HG03432 (cell line): ENCODE measurements at regions not wholly inside any gene's neighbourhood (a gene's known extent, or its start where the extent isn't known, plus 50 kb on each side); places are given as distances from the start of the nearest gene placed in this dataset.
"Not testable (repeated sequence)": the region's sequence is repeated elsewhere in the genome, so short reads cannot be mapped to it uniquely, and the experiment has no call there.

Source experiments
- ATAC-seq: cut with Tn5 transposase; IDR thresholded peaks from one replicate; pipeline ENCODE4 v1.9.1; 2021; ENCODE audit warnings: mild to moderate bottlenecking, moderate library complexity; ENCODE audit not compliant: unreplicated experiment

- ATAC-seq: not testable (repeated sequence)
Measured at GRCh38 chr9:113739605-113740507, 136.3 kb upstream of the ZNF618 start.

- ATAC-seq: not testable (repeated sequence)
Measured at GRCh38 chr9:113740508-113741500, 135.3 kb upstream of the ZNF618 start.

GRCh38 chr9:113741886-113742854 is 133.9 kb upstream of the ZNF618 start:
- no peak for ATAC-seq

GRCh38 chr9:113742878-113743277 is 133.2 kb upstream of the ZNF618 start:
- ATAC-seq: no peak

- no peak for ATAC-seq
Measured at GRCh38 chr9:113746486-113746885, 129.6 kb upstream of the ZNF618 start.

- no peak for ATAC-seq
Measured at GRCh38 chr9:113748135-113748534, 128.0 kb upstream of the ZNF618 start.

DNA sequence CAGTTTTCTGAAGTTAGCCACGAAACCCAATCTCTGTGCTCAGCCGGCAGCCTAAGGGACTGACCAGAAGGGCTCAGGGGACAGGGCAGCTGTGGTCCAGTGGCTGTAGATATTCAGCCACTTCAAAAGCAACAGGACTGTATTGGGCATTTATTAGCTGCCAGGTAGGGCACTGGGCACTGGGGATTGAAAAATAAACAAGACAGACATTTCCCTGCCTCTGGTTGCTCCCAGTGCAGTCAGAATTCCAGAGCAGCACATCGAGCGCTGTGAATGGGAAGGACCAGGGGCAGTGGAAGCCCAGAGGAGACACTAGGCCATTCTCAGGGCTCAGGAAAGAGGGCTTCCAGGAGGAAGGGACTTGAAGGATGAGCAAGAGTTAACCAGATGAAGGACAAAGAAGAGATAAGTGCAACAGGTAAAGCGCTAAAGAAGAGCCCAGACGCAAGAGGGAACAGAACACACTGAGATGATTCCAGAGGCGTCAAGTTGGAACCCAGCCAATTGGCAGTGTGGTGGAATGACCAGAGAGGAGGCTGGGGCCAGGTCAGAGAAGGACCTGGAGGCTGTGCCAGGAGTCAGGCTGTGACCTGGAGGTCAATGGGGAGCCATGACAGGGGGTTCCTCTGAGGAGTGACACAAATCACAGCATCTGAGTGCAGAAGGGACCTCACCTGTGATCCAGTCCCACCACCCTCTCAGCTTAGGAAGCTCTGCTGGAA is 122.5 kb upstream of the ZNF618 start:
- ATAC-seq: no peak

DNA sequence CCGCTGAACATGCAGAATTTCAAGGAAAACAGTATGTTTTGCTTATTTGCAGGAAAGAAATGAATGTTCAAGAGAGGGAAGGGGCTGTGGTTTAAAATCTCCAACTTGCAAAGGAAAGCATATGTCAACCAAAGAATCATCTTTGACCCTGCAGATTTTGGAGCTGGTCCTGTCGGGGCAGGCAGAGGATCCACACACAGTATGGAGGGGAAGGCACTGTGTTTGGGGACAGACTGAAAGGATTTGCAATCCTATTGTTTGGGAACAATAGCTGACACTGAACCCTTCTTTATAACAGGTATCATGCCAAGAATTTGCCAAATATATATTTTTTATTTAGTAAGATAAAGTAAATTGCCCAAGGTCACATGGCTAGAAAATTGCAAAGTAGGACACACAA is 121.4 kb upstream of the ZNF618 start:
- ATAC-seq: no peak

DNA sequence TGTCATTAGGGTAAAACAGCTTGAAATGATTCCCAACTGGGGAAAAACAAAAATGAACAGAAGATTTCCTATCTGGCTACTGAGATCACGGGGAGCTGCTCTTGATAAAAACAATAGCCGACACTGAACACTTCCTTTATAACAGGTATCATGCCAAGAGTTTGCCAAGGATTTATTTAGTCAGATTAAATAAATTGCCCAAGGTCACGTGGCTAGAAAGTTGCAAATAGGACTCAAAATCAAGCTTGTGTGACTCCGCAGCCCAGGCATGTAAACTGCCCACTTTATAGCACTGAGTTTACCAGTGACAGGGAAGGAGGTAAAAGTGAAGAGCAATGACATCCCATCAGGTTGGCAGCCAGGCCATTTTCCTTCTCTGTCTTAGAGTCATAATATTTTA is 120.7 kb upstream of the ZNF618 start:
- no peak for ATAC-seq

- no peak for ATAC-seq
Measured at GRCh38 chr9:113756476-113757192, 119.5 kb upstream of the ZNF618 start.

DNA sequence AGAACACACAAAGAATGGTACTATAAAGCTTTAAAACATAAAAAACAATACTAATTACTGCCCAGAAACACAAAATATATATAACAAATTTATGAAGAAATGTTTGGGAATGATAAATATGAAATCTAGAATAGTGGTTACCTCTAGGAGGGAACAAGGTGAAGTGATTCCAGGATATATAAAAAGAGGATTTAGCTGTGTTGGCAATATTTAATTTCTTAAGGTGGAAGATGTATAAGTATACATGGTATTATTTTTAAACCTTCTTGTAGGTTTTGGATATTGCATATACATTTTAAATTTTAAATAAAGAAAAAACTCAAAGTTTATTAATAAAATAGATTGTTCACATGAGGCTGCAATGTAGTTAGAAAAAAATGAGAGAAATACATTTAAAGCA is 112.7 kb upstream of the ZNF618 start:
- ATAC-seq: no peak

GRCh38 chr9:113764572-113764971 is 111.5 kb upstream of the ZNF618 start:
- ATAC-seq: no peak

- no peak for ATAC-seq
Measured at GRCh38 chr9:113769412-113769811, 106.7 kb upstream of the ZNF618 start.

DNA sequence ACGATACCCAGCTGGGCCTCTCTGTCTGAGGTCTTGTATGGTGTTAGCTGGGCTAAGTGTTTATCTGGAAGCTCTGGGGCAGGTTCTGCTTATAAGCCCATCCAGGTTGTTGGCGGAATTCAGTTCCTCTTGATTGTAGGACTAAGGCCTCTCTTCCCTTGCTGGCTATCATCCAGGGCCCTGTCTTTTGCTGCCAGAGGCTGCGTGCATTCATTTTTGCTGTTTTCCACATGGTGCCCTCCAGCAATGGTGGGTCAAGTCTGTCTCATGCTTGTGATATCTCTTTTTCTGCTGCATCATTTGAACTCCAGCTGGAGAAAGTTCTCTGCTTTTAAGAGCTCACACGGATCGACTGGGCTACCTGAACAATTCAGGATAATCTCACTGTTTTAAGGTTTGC is 105.7 kb upstream of the ZNF618 start:
- no peak for ATAC-seq

DNA sequence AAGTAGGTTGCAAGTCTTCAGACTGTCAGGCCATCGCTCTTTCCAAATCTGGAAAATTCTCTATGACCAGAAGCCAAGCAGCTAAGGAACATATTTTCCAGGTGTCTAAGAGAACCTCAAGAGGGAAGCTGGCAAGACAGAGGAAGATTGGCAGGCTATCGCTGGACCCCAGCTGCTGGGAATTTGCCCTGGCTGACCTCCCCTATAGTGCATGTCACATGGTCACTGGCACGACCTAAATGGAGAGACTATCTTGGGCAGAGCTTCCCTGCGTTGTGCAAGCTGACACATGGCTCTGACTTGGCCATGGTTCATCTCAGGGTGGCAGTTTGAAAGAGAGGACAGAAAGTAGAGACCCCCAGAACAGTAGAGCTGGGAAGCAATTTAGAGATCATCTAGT is 104.9 kb upstream of the ZNF618 start:
- ATAC-seq: no peak

DNA sequence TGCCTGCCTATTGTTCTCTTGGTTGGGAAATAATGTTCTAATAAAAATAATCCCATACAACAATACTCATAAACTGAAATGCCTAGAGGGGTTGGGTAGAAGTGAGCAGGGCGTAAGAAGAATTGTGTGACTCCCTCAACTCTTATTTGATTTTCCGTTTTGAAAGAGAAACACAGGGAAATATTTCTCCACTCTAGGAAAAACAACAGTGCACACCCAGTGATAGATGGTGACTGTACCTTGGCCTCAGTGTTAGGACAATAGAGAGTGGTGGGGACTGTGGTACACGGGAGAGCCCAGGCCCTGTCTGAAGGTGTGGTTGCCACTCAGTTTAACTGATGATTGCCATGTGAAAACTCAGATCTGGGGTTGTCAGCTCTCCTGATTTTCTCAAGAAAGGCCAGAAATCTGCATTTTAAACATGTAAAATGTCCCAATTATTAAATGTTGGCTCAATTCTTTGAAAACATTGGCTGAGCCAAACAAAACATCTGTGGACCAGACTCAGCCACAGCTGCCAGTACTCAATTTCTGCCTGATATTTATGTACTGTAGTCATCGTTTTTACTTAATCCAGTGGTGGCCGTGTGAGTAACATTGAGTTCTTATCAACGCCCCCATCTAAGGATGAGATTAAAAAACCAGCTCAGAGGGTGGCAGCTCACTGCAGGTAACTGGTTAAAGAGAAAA is 103.8 kb upstream of the ZNF618 start:
- ATAC-seq: no peak

- ATAC-seq: no peak
Measured at GRCh38 chr9:113774963-113775362, 101.1 kb upstream of the ZNF618 start.

DNA sequence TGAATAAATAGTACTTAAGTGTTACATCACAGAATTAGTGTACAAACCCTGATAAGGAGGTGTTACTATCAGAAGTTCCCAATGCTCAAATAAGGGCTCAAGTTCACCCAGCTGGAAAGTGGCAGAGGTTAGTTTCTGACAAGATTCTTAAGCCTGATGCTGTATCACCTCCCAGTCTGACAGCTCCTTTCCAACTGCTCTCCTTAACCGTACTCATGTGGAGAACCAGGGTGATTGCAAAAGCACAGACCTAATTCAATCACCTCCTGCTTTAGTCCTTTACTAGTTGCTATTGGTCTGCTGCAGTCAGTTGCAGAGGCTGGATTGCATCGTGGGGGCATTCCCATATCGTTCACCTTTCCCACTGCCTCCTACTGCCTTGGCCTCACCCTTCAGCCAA is 100.4 kb upstream of the ZNF618 start:
- no peak for ATAC-seq

DNA sequence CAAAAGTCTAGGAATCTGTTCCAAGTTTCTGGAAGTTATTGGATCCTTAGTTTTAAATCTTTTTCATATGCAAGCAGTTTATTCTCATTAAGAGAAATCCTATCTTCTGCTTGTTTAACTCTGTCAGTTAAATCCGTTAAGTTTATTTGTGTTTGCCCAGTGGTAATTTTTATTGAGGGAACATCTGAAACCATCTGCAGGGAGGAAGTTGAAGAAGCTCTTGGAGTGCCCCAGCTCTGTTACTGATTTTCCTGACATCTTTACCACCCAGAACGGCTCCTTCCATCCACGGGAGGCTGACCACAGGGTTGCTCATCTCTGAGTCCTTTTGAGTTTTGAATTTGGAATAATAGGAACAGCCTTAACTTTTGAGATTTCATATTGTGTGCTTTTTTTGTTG is 99.9 kb upstream of the ZNF618 start:
- no peak for ATAC-seq
